GM18498 (cell line): ENCODE measurements at regions not wholly inside any gene's neighbourhood (a gene's known extent, or its start where the extent isn't known, plus 50 kb on each side); places are given as distances from the start of the nearest gene placed in this dataset.
"Not testable (repeated sequence)": the region's sequence is repeated elsewhere in the genome, so short reads cannot be mapped to it uniquely, and the experiment has no call there.

Experiments
- ATAC-seq: cut with Tn5 transposase; IDR thresholded peaks from one replicate; pipeline ENCODE4 v1.9.1; 2021; ENCODE audit warnings: mild to moderate bottlenecking, moderate library complexity; ENCODE audit not compliant: unreplicated experiment

DNA sequence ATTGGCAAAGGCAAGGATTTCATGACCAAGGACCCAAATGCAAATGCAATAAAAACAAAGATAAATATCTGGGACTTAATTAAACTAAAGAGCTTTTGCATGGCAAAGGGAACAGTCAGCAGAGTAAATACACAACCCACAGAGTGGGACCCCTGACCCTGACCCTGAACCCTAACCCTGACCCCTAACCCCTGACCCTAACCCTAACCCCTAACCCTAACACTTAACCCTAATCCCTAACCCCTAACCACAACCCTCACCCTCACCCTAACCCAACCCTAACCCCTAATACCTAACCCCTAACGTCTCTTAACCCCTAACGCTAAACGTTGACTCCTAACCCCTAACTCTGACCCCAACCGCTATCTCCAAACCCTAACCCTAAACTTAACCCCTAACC lies 673.1 kb upstream of the DEFB115 start:
- not testable (repeated sequence) for ATAC-seq

DNA sequence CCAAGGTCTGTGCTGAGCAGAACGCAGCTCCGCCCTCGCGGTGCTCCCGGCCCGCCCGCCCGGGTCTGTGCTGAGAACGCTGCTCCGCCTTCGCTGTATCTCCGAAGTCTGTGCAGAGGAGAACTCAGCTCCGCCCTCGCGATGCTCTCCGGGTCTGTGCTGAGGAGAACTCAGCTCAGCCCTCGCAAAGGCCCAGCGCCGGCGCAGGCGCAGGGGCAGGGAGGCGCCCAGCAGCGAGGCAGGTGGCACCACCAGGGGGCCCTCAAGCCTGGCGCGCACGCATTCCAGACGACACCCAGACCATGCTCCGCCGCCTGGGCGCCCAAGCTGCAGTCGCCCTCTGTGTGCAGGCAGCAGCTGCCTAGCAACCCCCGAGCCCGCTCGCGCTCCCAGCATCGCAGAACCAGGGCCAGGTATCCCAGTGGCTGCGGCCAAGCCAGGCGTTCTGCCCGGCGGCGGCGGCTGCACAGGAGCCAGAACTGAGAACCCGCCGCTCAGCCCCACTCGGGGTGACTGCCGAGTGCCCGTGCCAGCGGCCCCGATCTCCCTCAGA lies 672.1 kb upstream of the DEFB115 start:
- ATAC-seq = not testable (repeated sequence)

DNA sequence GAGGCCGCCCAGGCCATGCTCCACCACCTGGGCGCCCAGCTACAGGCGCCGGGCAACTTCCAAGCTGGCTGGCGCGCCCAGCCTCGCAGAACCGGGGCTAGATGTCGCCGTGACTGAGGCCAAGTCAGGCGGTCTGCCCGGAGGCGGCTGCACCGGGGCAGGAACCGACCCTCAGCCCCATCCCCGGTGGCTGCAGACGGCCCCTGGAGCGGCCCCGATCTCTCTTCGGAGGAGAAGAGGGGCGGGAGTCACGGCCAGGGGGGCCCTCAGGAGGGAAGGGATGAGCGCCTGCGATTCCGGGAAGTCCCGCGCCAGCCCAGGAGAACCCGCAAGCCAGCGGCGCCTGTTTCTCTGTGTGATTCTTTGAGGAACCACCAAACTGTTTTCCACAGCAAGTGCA lies 671.3 kb upstream of the DEFB115 start:
- not testable (repeated sequence) for ATAC-seq

DNA sequence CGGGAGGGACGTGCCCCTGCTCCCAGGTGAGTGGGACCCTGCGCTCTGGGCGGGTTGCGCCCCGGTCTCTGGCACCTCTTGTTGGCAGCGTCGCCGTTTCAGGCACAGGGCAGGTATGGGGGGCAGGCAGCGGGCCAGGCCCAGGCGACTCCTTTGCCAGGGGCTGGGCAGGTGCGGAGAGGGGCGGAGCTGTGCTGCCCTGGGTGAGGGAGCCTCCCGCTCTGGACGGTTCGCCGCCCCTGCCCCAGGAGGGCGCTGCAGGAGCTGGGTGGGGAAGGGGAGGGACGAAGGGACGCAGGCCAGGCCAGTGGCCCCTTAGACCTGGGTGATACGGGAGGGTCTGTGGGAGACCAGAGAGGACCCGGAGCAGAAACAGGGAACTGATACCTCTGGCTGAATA lies 663.9 kb upstream of the DEFB115 start:
- ATAC-seq = no peak

DNA sequence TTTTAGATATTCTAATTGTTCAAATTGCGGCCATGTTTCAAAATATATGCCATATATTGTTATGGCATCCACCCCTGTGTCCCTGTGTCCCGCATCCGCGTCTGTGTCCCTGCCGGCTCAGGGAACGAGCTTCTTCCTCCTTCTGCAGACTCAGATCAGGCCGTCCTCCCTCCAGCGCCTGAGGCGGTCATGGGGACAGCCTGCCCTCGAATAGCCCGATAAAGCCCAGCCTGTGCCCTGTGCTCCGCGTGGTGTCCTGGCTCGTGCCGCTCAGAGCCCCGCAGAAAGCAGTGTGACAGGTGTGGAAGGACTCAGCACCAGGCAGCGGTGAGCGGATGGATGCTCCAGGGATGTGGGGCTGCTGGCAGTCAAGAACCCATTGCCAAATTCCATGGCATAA lies 663.4 kb upstream of the DEFB115 start:
- ATAC-seq = no peak

DNA sequence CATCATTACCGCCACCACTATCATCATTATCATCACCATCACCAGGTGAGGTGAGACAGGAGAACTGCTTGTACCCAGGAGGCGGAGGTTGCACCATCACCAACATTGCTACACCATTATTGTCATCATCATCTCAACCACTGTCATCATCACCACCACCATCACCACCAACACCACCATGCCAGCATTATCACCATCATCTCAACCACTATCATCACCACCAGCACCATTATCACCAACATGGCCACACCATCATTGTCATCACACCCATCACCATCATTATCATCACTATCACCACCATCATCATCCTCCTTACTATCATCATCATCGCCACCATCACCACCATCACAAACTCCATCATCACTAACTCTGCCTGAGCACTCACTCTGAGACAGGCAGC lies 661.8 kb upstream of the DEFB115 start:
- ATAC-seq = no peak

DNA sequence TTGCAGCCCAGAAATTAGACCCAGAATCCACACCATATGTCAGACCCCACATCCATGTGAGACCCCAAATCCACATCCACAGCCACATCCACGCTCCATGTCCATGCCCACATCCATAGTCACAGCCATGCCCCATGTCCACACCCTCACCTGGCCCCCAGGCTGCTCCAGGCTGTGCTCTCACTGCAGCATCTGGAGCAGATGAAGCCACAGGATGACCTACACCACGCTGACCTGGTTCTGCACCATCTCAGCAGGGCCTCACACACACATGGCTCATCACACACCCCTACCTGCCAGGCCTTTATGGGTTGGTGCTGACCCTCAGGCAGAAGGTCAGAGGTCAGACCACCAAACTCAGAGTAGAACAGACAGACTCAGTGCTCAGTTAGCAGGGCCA lies 660.0 kb upstream of the DEFB115 start:
- not testable (repeated sequence) for ATAC-seq

DNA sequence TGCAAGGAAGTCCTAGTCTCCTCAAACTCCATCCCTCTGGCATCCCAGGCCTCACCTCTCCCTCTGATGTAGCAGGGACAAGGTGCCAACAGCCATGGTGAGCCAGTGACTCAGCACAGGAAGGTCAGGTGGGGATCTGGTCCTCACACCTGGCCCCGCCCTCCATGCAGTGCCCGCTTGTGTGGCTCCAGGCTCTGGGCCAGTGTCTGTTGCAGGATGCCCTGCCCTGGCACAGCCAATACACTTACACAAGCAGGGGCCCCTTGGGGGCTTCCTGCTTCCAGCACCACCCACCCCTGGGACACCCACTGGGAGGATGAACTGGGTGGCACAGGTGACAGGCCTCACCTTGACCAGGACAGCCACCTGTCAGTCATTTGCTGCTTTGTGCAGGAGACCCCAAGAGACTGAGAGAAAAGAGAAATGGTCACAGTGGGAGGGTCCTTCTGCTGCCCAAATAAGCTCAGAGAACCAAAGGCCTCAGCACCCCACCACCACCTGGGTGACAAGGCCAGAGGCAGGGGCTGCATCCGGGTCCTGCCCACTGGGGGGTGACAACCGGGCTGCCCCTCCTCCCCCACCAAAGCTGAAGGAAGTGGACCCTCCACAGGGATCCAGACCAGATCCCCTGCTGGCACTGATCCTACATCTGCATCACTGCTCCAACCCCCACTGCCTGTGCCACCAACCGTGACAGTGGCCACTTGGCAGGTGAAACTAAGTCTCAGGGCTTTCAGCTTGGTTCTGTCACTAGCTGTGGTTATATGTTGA lies 658.8 kb upstream of the DEFB115 start:
- no peak for ATAC-seq

DNA sequence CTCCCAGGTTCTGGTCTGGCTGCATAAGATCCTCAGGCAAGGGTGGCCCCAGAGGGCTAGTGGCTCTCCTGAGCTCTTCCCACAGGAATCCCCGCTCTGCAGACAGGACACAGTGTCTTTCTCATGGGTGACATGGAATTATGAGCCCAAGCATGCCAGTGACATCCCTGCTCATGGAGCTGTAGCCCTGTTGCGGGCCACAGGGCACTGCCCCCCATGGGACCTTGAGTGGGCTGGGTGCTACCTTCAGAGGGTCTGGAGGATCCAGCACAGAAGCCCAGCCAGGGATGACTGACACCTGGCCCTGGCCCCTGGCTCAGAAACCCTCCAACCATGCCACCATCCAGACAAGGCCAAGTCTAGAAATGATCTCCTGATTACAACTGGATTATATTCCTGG lies 657.5 kb upstream of the DEFB115 start:
- ATAC-seq = no peak

DNA sequence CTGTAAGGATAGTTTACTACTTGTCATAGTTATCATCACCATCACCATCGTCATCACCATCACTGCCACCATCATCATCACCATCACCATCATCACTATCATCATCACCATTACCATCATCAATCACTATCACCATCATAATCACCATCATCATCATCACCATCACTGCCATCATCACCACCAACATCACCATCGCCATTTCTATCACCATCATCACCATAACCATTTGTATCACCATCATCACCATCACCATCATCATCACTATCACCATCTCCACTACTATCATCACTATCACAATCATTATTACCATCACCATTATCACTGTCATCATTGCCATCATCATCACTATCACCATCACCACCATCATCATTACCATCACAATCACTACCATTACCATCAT lies 655.5 kb upstream of the DEFB115 start:
- no peak for ATAC-seq

DNA sequence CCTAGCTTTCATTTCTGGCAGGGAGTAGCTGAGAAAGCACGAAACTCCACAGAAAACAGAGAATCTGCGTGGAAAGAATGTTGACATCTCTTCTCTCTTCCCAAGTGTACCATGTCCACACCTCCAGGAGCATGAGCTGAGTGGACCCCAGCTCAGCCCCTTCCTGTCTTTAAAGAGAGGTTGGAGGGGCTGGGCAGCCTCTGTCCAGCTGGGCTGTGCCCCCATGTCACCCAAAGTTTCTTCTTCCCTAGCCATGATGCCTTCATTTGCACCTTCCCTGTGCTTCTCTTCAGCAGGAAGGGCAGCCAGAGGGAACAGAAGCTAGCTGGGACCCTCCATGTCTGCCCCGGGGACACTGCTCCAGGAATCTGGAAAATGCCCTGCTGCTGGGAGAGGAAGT lies 655.0 kb upstream of the DEFB115 start:
- ATAC-seq = no peak

DNA sequence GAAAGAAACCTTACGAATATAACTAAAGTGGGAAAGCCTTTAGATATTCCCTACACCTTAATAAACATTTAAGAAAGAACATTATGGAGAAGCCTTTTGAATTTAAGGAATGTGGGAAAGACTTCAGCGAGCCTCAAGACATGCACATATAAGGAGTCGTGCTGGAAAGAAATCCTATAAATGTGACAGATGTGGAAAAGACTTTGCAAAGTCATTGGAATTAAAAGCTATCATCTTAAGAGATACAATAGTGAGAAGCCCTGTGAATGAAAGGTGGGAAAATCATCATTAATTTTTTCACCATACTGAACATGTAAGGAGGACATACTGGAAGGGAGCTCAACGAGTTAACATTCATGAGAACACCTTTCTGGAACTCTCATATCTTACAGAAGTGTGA lies 650.5 kb upstream of the DEFB115 start:
- ATAC-seq = no peak

DNA sequence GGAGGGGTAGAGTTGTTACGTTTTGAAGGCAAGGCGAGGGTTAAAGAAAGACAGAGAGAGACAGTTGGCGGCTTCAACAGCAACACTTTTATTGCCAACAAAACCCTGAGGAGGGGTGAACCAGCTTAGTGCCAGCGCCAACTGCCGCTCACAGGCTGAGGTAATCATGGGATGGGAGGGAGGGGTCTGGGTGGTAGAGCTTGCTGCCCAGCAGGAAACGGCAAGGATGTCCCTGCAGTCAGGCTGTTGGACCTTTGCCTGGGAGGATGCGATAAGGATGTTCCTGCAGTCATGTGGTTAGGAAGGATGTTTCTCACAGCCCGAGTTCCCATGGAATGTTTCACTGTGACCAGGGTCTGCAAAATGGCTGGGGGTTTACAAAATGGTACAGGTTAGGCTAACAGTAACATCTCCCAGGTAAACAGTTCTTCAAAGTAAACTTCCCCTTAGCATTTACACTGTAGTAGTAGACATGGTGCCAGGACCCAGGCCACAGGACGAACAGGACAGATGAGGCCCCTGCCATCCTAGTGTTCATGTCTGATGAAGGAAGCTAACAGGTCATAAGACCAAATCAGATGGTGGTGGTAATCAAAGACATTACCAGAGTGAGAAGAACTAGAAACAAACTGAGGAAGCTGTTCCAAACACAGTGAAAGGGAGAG lies 647.3 kb upstream of the DEFB115 start:
- no peak for ATAC-seq

DNA sequence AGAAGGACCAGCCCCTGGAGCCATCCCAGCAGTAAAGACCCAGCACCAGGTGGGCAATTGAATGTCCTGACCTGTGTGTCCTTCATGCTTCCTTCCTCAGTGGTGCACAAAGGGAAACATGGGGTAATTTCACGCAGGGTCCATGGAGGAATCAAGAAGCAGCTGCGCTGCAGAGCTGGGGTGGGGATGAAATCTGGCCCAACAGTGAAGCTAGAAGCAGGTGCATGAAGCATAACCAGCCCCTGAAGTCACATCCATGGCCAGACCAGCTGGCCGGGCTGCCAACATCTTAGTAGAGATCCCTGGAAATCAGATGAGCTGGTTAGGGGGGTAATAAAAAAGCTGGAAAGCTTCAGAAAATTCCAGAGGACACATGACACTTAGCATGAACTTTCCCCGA lies 646.7 kb upstream of the DEFB115 start:
- no peak for ATAC-seq

DNA sequence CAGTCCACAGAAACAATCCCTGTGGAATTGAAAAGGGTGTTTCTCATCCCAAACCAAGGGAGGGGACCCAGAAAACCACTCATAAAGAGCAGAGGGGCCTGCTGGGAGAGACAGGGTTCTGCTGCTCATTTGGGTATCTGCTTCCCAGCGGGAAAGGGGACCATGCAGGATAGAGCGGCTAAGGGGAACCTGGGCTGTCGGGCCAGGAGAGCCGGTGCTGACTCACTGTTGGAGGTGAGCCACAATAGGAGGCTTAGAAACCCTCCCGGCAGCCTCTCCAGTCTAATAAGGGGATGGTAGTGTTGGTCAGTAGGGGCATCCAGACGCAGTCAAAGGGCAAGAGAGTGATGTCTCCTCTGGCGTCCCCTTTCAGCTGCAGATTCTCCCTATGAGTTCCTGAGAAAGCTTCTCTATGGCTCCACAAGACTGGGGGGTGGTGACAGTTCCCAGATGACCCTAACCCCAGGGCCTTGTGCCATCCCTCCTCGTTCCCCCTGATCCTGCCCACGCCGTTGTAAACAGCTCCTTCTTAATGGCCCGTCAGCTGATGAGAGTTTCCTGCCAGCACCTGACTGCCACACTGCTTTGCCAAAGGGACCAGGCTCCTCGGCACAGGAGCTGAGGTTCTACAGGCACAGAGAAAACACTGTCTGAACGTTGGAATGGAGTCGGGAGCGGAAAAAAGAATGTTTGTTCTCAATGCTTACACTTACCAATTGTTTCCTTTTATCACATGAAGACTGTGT lies 646.1 kb upstream of the DEFB115 start:
- no peak for ATAC-seq

DNA sequence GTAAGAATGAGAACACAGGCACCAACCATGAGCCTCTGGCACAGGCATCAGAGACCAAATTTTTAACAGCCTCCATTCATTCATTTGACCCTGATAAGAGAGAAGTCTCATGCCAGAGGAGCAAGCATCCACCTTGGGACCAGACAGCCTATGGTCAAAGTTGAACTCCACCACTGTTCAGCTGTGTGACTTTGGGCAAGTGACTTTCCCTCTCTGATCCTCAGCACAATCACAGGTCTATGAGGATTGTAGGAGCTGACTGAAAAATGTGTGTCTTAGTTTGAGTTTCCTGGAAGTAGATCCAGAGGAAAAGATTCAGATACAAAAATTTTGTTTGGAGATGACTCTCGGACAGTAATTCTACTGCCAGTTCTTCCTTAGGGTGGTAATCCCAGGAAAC lies 645.1 kb upstream of the DEFB115 start:
- ATAC-seq = no peak

DNA sequence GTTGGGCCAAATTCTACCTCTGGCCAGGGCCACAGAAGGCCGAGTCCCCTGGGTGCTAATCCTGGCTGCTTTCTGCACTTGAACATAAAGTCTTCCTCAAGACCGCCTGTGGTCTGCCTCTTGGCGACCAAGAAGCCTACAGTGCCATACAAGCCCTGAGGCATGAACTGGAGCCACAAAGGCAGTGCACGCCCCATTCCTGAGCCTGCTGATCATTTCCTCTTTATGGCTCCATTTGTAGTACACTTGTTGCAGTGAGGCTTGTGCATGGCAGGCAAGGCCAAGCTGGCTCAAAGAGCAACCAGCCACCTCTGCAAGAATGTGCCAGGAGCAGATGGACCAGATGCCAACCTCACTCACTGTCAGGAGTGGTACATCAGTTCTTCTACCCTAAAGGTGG lies 636.1 kb upstream of the DEFB115 start:
- not testable (repeated sequence) for ATAC-seq

DNA sequence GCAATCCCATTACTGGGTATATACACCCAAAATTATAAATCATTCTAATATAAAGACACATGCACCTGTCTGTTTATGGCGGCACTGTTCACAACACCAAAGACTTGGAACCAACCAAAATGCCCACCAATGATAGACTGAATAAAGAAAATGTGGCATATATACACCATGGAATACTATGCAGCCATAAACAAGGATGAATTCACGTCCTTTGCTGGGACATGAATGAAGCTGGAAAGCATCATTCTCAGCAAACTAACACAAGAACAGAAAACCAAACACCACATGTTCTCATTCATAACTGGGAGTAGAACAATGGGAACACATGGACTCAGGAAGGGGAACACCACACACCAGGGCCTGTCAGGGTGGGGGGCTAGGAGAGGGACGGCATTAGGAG lies 633.2 kb upstream of the DEFB115 start:
- not testable (repeated sequence) for ATAC-seq

DNA sequence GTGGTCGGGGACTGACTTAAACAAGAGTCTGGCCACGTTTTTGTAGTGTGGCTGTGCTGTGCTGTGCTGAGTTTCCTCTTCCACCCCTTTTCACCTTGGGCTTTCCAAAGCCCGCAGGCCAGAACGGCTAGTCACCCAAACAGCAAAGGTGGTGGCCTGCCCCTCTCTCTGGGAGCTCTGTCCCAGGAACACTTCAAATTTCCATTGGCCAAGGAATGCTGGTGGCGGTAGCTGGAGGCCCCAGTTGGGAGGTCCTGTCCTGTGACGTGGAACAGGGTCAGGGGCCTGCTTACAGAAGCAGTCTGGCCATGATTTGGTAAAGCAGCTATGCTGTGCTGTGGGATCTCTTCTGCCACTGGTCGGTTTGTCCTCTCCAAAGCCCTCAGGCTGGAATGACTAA lies 628.1 kb upstream of the DEFB115 start:
- not testable (repeated sequence) for ATAC-seq

DNA sequence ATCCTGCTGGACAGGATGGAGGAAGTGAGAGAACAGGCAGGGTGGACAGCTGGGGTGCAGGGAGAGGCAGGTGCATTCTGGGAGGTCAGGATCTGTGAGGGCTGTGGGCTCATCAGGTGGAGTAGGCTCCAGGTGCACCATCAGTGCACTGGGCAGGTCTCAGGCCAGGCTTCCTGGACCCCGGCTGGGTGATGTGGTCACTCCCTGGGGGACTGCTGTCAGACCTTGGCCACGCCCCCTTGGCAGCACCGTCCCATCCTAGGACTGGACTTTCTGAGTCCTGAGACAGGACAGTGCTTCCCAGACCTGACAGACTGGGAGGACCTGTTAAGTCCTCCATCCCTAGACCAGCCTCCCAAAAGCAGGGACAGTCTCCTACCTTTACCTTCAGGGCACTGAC lies 626.7 kb upstream of the DEFB115 start:
- ATAC-seq = no peak

DNA sequence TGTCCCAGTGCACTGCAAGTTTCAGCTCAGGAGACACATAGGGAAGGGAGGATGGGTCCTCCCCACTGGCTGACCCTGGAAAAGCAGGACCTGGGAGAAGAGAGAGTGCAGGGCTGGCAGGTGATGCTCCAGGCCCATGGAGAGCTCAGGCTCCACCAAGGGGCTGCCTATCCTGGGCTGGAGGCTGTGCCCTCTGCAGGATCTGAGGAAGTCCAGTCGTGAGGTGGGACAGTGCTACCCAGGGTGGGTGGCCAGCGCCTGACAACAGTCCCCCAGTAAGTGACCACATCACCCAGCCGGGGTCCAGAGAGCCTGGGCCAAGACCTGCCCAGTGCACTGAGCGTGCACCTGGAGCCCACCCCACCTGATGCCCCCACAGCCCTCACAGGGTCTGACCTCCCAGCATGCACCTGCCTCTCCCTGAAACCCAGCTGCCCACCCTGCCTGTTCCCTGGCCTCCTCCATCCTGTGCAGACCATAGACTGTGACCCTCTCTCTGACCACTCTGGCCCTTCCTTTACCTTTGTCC lies 626.1 kb upstream of the DEFB115 start:
- not testable (repeated sequence) for ATAC-seq
